Epithelial cell of proximal tubule (primary cell): ENCODE measurements at regions not wholly inside any gene's neighbourhood (a gene's known extent, or its start where the extent isn't known, plus 50 kb on each side); places are given as distances from the start of the nearest gene placed in this dataset.

Experiments
- DNase-seq: peaks from one replicate; pipeline ENCODE4 v3.0.0-alpha.2; 2011; ENCODE audit warnings: low read depth
- H3K4me3 ChIP-seq: 2 replicates; pipeline ENCODE4 v1.5.1; 2011; ENCODE audit warnings: low read depth, mild to moderate bottlenecking, low read length
- CTCF ChIP-seq: conservative IDR thresholded peaks from 2 replicates; pipeline ENCODE4 v1.5.1; 2012; ENCODE audit warnings: low read depth, mild to moderate bottlenecking, low read length

- no peak for DNase-seq
- H3K4me3 ChIP-seq: no peak overlapping the region
- no peak for TF ChIP-seq CTCF
Measured at GRCh38 chr6:147042679-147043078, 161.5 kb upstream of the STXBP5 start.

- DNase-seq: no peak
- no peak for TF ChIP-seq CTCF
- no peak overlapping the region for H3K4me3 ChIP-seq
Measured at GRCh38 chr6:147043994-147044477, 160.2 kb upstream of the STXBP5 start.

- H3K4me3 ChIP-seq: no peak overlapping the region
- TF ChIP-seq CTCF: no peak
- no peak for DNase-seq
Measured at GRCh38 chr6:147046141-147046877, 157.9 kb upstream of the STXBP5 start.

GRCh38 chr6:147048930-147049329 is 155.3 kb upstream of the STXBP5 start:
- no peak overlapping the region for H3K4me3 ChIP-seq
- no peak for TF ChIP-seq CTCF
- DNase-seq: no peak

- no peak overlapping the region for H3K4me3 ChIP-seq
- no peak for TF ChIP-seq CTCF
- no peak for DNase-seq
Measured at GRCh38 chr6:147053311-147053921, 150.8 kb upstream of the STXBP5 start.

GRCh38 chr6:147054158-147054557 is 150.1 kb upstream of the STXBP5 start:
- TF ChIP-seq CTCF: no peak
- no peak overlapping the region for H3K4me3 ChIP-seq
- no peak for DNase-seq
